Duodenal mucosa (tissue), 2 donors: ENCODE measurements at regions not wholly inside any gene's neighbourhood (a gene's known extent, or its start where the extent isn't known, plus 50 kb on each side); places are given as distances from the start of the nearest gene placed in this dataset.

Source experiments
- H3K27ac ChIP-seq: one replicate; pipeline ENCODE4 v1.7.0; 2013; ENCODE audit warnings: low read depth, low read length
- H3K27me3 ChIP-seq, 2 donors: one replicate each; pipeline ENCODE4 v1.7.0; 2013; ENCODE audit warnings: low read length in 2 of 2, control low read depth in 1 of 2; ENCODE audit not compliant: insufficient read depth in 2 of 2, control insufficient read depth in 1 of 2
- H3K36me3 ChIP-seq, 2 donors: one replicate each; pipeline ENCODE4 v1.7.0; 2013; ENCODE audit warnings: low read length in 2 of 2, control low read depth in 1 of 2; ENCODE audit not compliant: insufficient read depth in 2 of 2, control insufficient read depth in 1 of 2
- H3K4me1 ChIP-seq, 2 donors: one replicate each; pipeline ENCODE4 v1.7.0; 2013; ENCODE audit warnings: low read length in 2 of 2, control low read depth in 1 of 2; ENCODE audit not compliant: insufficient read depth in 2 of 2, control insufficient read depth in 1 of 2
- H3K4me3 ChIP-seq, 2 donors: one replicate each; pipeline ENCODE4 v1.7.0; 2013; ENCODE audit warnings: low read length in 2 of 2, low read depth in 1 of 2
- H3K9ac ChIP-seq, 2 donors: one replicate each; pipeline ENCODE4 v1.7.0; 2013; ENCODE audit warnings: low read length in 2 of 2, low read depth in 1 of 2
- H3K9me3 ChIP-seq, 2 donors: one replicate each; pipeline ENCODE4 v1.7.0; 2013; ENCODE audit warnings: low read length in 2 of 2, control low read depth in 1 of 2; ENCODE audit not compliant: control insufficient read depth in 1 of 2

- H3K4me1 ChIP-seq = no peaks in the 10 kb centered on the region
- H3K4me3 ChIP-seq = no peak overlapping the region
- peaks cover 0 to 3% of the 10 kb centered on the region in 2 donors for H3K27me3 ChIP-seq
- H3K36me3 ChIP-seq = no peaks in the 10 kb centered on the region
- no peaks in the 10 kb centered on the region for H3K9me3 ChIP-seq
- no peak overlapping the region for H3K27ac ChIP-seq
- no peak overlapping the region for H3K9ac ChIP-seq
Measured at GRCh38 chr4:18578307-18578706, 556.8 kb upstream of the LCORL start.

- Histone ChIP-seq H3K4me3 (no peak overlapping the region), H3K9me3 (no peaks in the 10 kb centered on the region), H3K27me3 (no peaks in the 10 kb centered on the region), H3K4me1 (peaks cover 0 to 9% of the 10 kb centered on the region in 2 donors), H3K36me3 (no peaks in the 10 kb centered on the region), H3K27ac (no peak overlapping the region), H3K9ac (no peak overlapping the region)
Measured at GRCh38 chr4:18572481-18572880, 550.9 kb upstream of the LCORL start.

- Histone ChIP-seq H3K9ac (no peak overlapping the region), H3K27me3 (no peaks in the 10 kb centered on the region), H3K27ac (no peak overlapping the region), H3K4me3 (no peak overlapping the region), H3K9me3 (no peaks in the 10 kb centered on the region), H3K4me1 (peaks cover 0 to 12% of the 10 kb centered on the region in 2 donors), H3K36me3 (no peaks in the 10 kb centered on the region)
Measured at GRCh38 chr4:18571301-18571761, 549.8 kb upstream of the LCORL start.

- no peak overlapping the region for H3K9ac ChIP-seq
- H3K36me3 ChIP-seq = no peaks in the 10 kb centered on the region
- no peaks in the 10 kb centered on the region for H3K27me3 ChIP-seq
- H3K27ac ChIP-seq = no peak overlapping the region
- H3K9me3 ChIP-seq = no peaks in the 10 kb centered on the region
- H3K4me1 ChIP-seq = peaks cover 0 to 12% of the 10 kb centered on the region in 2 donors
- H3K4me3 ChIP-seq = no peak overlapping the region
Measured at GRCh38 chr4:18570370-18570769, 548.8 kb upstream of the LCORL start.

- Histone ChIP-seq H3K27ac (no peak overlapping the region), H3K4me1 (peaks cover 0 to 12% of the 10 kb centered on the region in 2 donors)
Measured at GRCh38 chr4:18568600-18568999, 547.0 kb upstream of the LCORL start.

GRCh38 chr4:18566970-18567799 lies 545.6 kb upstream of the LCORL start:
- Histone ChIP-seq H3K4me3 (no peak overlapping the region), H3K9me3 (no peaks in the 10 kb centered on the region), H3K27me3 (no peaks in the 10 kb centered on the region), H3K27ac (no peak overlapping the region), H3K9ac (no peak overlapping the region), H3K4me1 (peaks cover 0 to 12% of the 10 kb centered on the region in 2 donors), H3K36me3 (no peaks in the 10 kb centered on the region)

More at GRCh38 chr4:18568600-18568999, 547.0 kb upstream of the LCORL start:
- no peaks in the 10 kb centered on the region for H3K36me3 ChIP-seq
- H3K9me3 ChIP-seq = no peaks in the 10 kb centered on the region
- no peaks in the 10 kb centered on the region for H3K27me3 ChIP-seq
- no peak overlapping the region for H3K4me3 ChIP-seq
- H3K9ac ChIP-seq = no peak overlapping the region

- H3K9me3 ChIP-seq = no peaks in the 10 kb centered on the region
- no peak overlapping the region for H3K4me3 ChIP-seq
- no peak overlapping the region for H3K27ac ChIP-seq
- H3K4me1 ChIP-seq = no peaks in the 10 kb centered on the region
- H3K27me3 ChIP-seq = no peaks in the 10 kb centered on the region
- H3K36me3 ChIP-seq = no peaks in the 10 kb centered on the region
- no peak overlapping the region for H3K9ac ChIP-seq
Measured at GRCh38 chr4:18559492-18559891, 537.9 kb upstream of the LCORL start.

- no peaks in the 10 kb centered on the region for H3K27me3 ChIP-seq
- H3K9me3 ChIP-seq = no peaks in the 10 kb centered on the region
- no peak overlapping the region for H3K9ac ChIP-seq
- no peaks in the 10 kb centered on the region for H3K36me3 ChIP-seq
- no peak overlapping the region for H3K4me3 ChIP-seq
- H3K27ac ChIP-seq = no peak overlapping the region
- H3K4me1 ChIP-seq = no peaks in the 10 kb centered on the region
Measured at GRCh38 chr4:18556402-18556801, 534.8 kb upstream of the LCORL start.

- no peak overlapping the region for H3K4me3 ChIP-seq
- no peaks in the 10 kb centered on the region for H3K4me1 ChIP-seq
- no peak overlapping the region for H3K9ac ChIP-seq
- H3K27me3 ChIP-seq = no peaks in the 10 kb centered on the region
- H3K27ac ChIP-seq = no peak overlapping the region
- H3K36me3 ChIP-seq = no peaks in the 10 kb centered on the region
- no peaks in the 10 kb centered on the region for H3K9me3 ChIP-seq
Measured at GRCh38 chr4:18540349-18540748, 518.8 kb upstream of the LCORL start.

- Histone ChIP-seq H3K9me3 (no peaks in the 10 kb centered on the region), H3K27me3 (no peaks in the 10 kb centered on the region), H3K36me3 (no peaks in the 10 kb centered on the region), H3K4me1 (no peaks in the 10 kb centered on the region), H3K9ac (no peak overlapping the region), H3K27ac (no peak overlapping the region), H3K4me3 (no peak overlapping the region)
Measured at GRCh38 chr4:18538121-18538520, 516.6 kb upstream of the LCORL start.
